GM19468 (cell line): ENCODE measurements at regions not wholly inside any gene's neighbourhood (a gene's known extent, or its start where the extent isn't known, plus 50 kb on each side); places are given as distances from the start of the nearest gene placed in this dataset.
"Not testable (repeated sequence)": the region's sequence is repeated elsewhere in the genome, so short reads cannot be mapped to it uniquely, and the experiment has no call there.

ENCODE experiments used
- ATAC-seq: cut with Tn5 transposase; IDR thresholded peaks from one replicate; pipeline ENCODE4 v1.9.1; 2021; ENCODE audit warnings: mild to moderate bottlenecking, moderate library complexity, moderate number of reproducible peaks; ENCODE audit not compliant: unreplicated experiment; ENCODE audit errors: extremely low read depth

GRCh38 chr12:4194668-4195067 lies 78.9 kb upstream of the CCND2 start:
- ATAC-seq, result no peak

GRCh38 chr12:4193821-4194220 lies 79.7 kb upstream of the CCND2 start:
- ATAC-seq, result no peak

- ATAC-seq, result no peak
These were observed 81.9 kb upstream of the CCND2 start for GRCh38 chr12:4191642-4192041.

- no peak for ATAC-seq
These were observed 82.4 kb upstream of the CCND2 start for GRCh38 chr12:4191149-4191548.

GRCh38 chr12:4190366-4191063 lies 83.0 kb upstream of the CCND2 start:
- ATAC-seq, result no peak

- no peak for ATAC-seq
These were observed 83.8 kb upstream of the CCND2 start for GRCh38 chr12:4189721-4190120.

- no peak for ATAC-seq
These were observed 85.6 kb upstream of the CCND2 start for GRCh38 chr12:4187916-4188315.

GRCh38 chr12:4187315-4187714 lies 86.2 kb upstream of the CCND2 start:
- not testable (repeated sequence) for ATAC-seq

- no peak for ATAC-seq
These were observed 95.0 kb upstream of the CCND2 start for GRCh38 chr12:4178424-4179170.

- no peak for ATAC-seq
These were observed 96.3 kb upstream of the CCND2 start for GRCh38 chr12:4177262-4177661.

- ATAC-seq, result no peak
These were observed 97.4 kb upstream of the CCND2 start for GRCh38 chr12:4176168-4176567.

GRCh38 chr12:4174417-4174816 lies 99.1 kb upstream of the CCND2 start:
- ATAC-seq, result no peak

GRCh38 chr12:4172999-4173398 lies 100.6 kb upstream of the CCND2 start:
- no peak for ATAC-seq

GRCh38 chr12:4171742-4172141 lies 101.8 kb upstream of the CCND2 start:
- no peak for ATAC-seq

GRCh38 chr12:4169959-4170358 lies 103.6 kb upstream of the CCND2 start:
- no peak for ATAC-seq

- no peak for ATAC-seq
These were observed 104.0 kb upstream of the CCND2 start for GRCh38 chr12:4169531-4169930.

- no peak for ATAC-seq
These were observed 105.5 kb upstream of the CCND2 start for GRCh38 chr12:4168036-4168435.

- ATAC-seq, result no peak
These were observed 108.7 kb upstream of the CCND2 start for GRCh38 chr12:4164559-4165558.

GRCh38 chr12:4164188-4164558 lies 109.4 kb upstream of the CCND2 start:
- no peak for ATAC-seq

GRCh38 chr12:4161718-4162117 lies 111.8 kb upstream of the CCND2 start:
- ATAC-seq, result no peak
